ENCODE measurements at regions not wholly inside any gene's neighbourhood (a gene's known extent, or its start where the extent isn't known, plus 50 kb on each side); places are given as distances from the start of the nearest gene placed in this dataset.

- no peaks in the 10 kb centered on the region for H4K20me1 ChIP-seq (ENCODE audit: insufficient read depth, low read length)
- H3K9me1 ChIP-seq (ENCODE audit: insufficient read depth, low read length): no peaks in the 10 kb centered on the region
- no peaks in the 10 kb centered on the region for H3K79me1 ChIP-seq (ENCODE audit: low read depth in 1 of 2, low read length in 2 of 2)
- WGBS, 2 experiments (ENCODE audit: extremely low coverage in 2 of 2, insufficient read length in 1 of 2): no CpG with 5 or more reads among the region's 2 CpGs
- H2BK5ac ChIP-seq (ENCODE audit: low read depth, low read length, poor library complexity, severe bottlenecking): no peak overlapping the region
- no peak overlapping the region for H3K9ac ChIP-seq (ENCODE audit: low read depth, low read length)
- H3K14ac ChIP-seq (replicated peaks; ENCODE audit: low read depth, low read length): no peak overlapping the region
- no peak overlapping the region for H4K5ac ChIP-seq (ENCODE audit: low read depth, low read length)
- H2AK9ac ChIP-seq (replicated peaks; ENCODE audit: low read depth, low read length, poor library complexity): no peak overlapping the region
- no peak overlapping the region for H2AFZ ChIP-seq (replicated peaks; ENCODE audit: low read length, poor library complexity)
- H3K27me3 ChIP-seq (ENCODE audit: control insufficient read depth, insufficient read depth, low read length): no peaks in the 10 kb centered on the region
- intact Hi-C loops (cut with micrococcal nuclease) (no loop called here), dilution Hi-C loops (cut with HindIII; ENCODE audit: low sequenced_read_pairs, unreplicated experiment) (no loop called here), in situ Hi-C loops (cut with MboI; ENCODE audit: low sequenced_read_pairs) (no loop called here)
- 0 out of 2 replicates have a peak, but pooled peaks cover 2% of the 10 kb centered on the region for H3K4me1 ChIP-seq (ENCODE audit: control insufficient read depth, insufficient read depth, low read length)
- no peak overlapping the region for H3K4ac ChIP-seq (ENCODE audit: low read depth, low read length)
- no peak overlapping the region for H3K4me2 ChIP-seq (ENCODE audit: low read depth, low read length)
- no peak overlapping the region for H4K8ac ChIP-seq (ENCODE audit: low read depth in 2 of 2, low read length in 2 of 2)
- DNase-seq (no peak), ATAC-seq (ENCODE audit: low read depth) (no peak)
- H3K23ac ChIP-seq (ENCODE audit: low read depth, low read length): no peak overlapping the region
- TF ChIP-seq POLR2A (IDR thresholded peaks at IDR 0.05; ENCODE audit: low read depth, low read length) (no peak), RCOR1 (IDR thresholded peaks at IDR 0.05; ENCODE audit: insufficient replicate concordance, low read length) (no peak), ELK1 (IDR thresholded peaks at IDR 0.05; ENCODE audit: borderline replicate concordance, low read depth, low read length) (no peak), CTCF (conservative IDR thresholded peaks at IDR 0.05; ENCODE audit: low read depth, low read length) (no peak), FOS (IDR thresholded peaks at IDR 0.05; ENCODE audit: low read depth, low read length) (no peak), MXI1 (IDR thresholded peaks at IDR 0.05; ENCODE audit: borderline replicate concordance, low read depth, low read length) (no peak), BHLHE40 (IDR thresholded peaks at IDR 0.05; ENCODE audit: low read depth, low read length) (no peak), USF2 (IDR thresholded peaks at IDR 0.05; ENCODE audit: low read depth, low read length) (no peak), MAFK (IDR thresholded peaks at IDR 0.05; ENCODE audit: low read depth, low read length) (no peak), RFX5 (IDR thresholded peaks at IDR 0.05; ENCODE audit: low read depth, low read length) (no peak), CEBPB (IDR thresholded peaks at IDR 0.05; ENCODE audit: low read depth, low read length) (no peak)
- no peak overlapping the region for H4K91ac ChIP-seq (ENCODE audit: insufficient read depth, low read depth, low read length)
- H3K9me3 ChIP-seq (ENCODE audit: control insufficient read depth, insufficient read depth, low read length): no peaks in the 10 kb centered on the region; the same call in 1 of the 2 replicates
- no peak overlapping the region for H3K56ac ChIP-seq (ENCODE audit: extremely low read depth, insufficient read depth, low read length)
- no peak overlapping the region for H3K18ac ChIP-seq (ENCODE audit: low read depth, low read length)
- no peak overlapping the region for H2BK120ac ChIP-seq (ENCODE audit: low read depth, low read length)
- ChIA-PET CTCF (no interaction called here), POLR2A (ENCODE audit: unreplicated experiment) (no interaction called here)
- H3K27ac ChIP-seq (ENCODE audit: insufficient read depth, low read length): no peak overlapping the region
- no peak overlapping the region for H3K4me3 ChIP-seq (ENCODE audit: insufficient read depth, low read depth, low read length)
- no peak overlapping the region for H2AK5ac ChIP-seq (ENCODE audit: low read depth, low read length)
- no peak overlapping the region for H2BK15ac ChIP-seq (ENCODE audit: low read depth, low read length)
- no peaks in the 10 kb centered on the region for H3K36me3 ChIP-seq (ENCODE audit: control insufficient read depth, insufficient read depth, low read length)
- H2BK20ac ChIP-seq (ENCODE audit: low read depth, low read length): no peak overlapping the region
- no TSS peak for BruUV-seq (replicated peaks)
These were observed 52.8 kb upstream of the TAF11L2 start for GRCh38 chr5:17445185-17445584.

All from IMR-90 (cell line).